GM23338 (cell line): ENCODE measurements at regions not wholly inside any gene's neighbourhood (a gene's known extent, or its start where the extent isn't known, plus 50 kb on each side); places are given as distances from the start of the nearest gene placed in this dataset.

Experiments used
- ATAC-seq: fragments of 200-7000 bp; cut with Tn5 transposase; 3 replicates; pipeline ENCODE4 v1.9.1; 2020
- DNase-seq: peaks from one replicate; pipeline ENCODE4 v3.0.0-alpha.2; 2015; ENCODE audit warnings: low spot score
- H2AFZ ChIP-seq: fragments of 200-600 bp; sonication (generic); 2 replicates; pipeline ENCODE4 v1.8.0; 2016; ENCODE audit warnings: antibody characterized with exemption, mild to moderate bottlenecking, moderate library complexity
- H3F3A ChIP-seq: fragments of 200-600 bp; sonication (generic); replicated peaks from 2 replicates; pipeline ENCODE4 v1.8.0; 2017; ENCODE audit warnings: antibody characterized with exemption, mixed run types, low read depth
- H3K27ac ChIP-seq: fragments of 200-600 bp; sonication (generic); 2 replicates; pipeline ENCODE4 v1.6.1; 2016; ENCODE audit warnings: low read depth
- H3K27me3 ChIP-seq: fragments of 200-600 bp; sonication (generic); 2 replicates; pipeline ENCODE4 v1.8.0; 2016; ENCODE audit warnings: mild to moderate bottlenecking, mixed run types, moderate library complexity; ENCODE audit not compliant: insufficient read depth
- H3K36me3 ChIP-seq: fragments of 200-600 bp; sonication (generic); 2 replicates; pipeline ENCODE4 v1.8.0; 2016; ENCODE audit warnings: mild to moderate bottlenecking; ENCODE audit not compliant: insufficient read depth
- H3K4me1 ChIP-seq: fragments of 200-600 bp; sonication (generic); 2 replicates; pipeline ENCODE4 v1.8.0; 2016; ENCODE audit warnings: mild to moderate bottlenecking, moderate library complexity; ENCODE audit not compliant: insufficient read depth
- H3K4me2 ChIP-seq: fragments of 200-600 bp; sonication (generic); 2 replicates; pipeline ENCODE4 v1.7.1; 2017; ENCODE audit warnings: mixed run types
- H3K4me3 ChIP-seq: fragments of 200-600 bp; sonication (generic); 2 replicates; pipeline ENCODE4 v1.6.1; 2016; ENCODE audit warnings: mixed run types
- H3K79me2 ChIP-seq: fragments of 200-600 bp; sonication (generic); replicated peaks from 2 replicates; pipeline ENCODE4 v1.8.0; 2017; ENCODE audit warnings: mild to moderate bottlenecking; ENCODE audit not compliant: insufficient read depth
- H3K9me2 ChIP-seq: fragments of 200-600 bp; sonication (generic); 2 replicates; pipeline ENCODE4 v1.8.0; 2017; ENCODE audit not compliant: insufficient read depth
- H4K20me1 ChIP-seq: fragments of 200-600 bp; sonication (generic); replicated peaks from 2 replicates; pipeline ENCODE4 v1.8.0; 2017; ENCODE audit warnings: mild to moderate bottlenecking; ENCODE audit not compliant: insufficient read depth
- H3K27ac Mint-ChIP-seq: 2 replicates; pipeline ENCODE4 v1.8.0; 2020; ENCODE audit warnings: inconsistent platforms, mild to moderate bottlenecking, moderate library complexity, mixed read lengths
- H3K27me3 Mint-ChIP-seq: 3 replicates; pipeline ENCODE4 v1.8.0; 2022; ENCODE audit warnings: low read depth, mild to moderate bottlenecking, moderate library complexity, mixed read lengths, inconsistent platforms; ENCODE audit not compliant: insufficient read depth, poor library complexity
- H3K36me3 Mint-ChIP-seq: 3 replicates; pipeline ENCODE4 v1.8.0; 2021; ENCODE audit warnings: low read depth, mild to moderate bottlenecking, inconsistent platforms, moderate library complexity, mixed read lengths
- H3K4me1 Mint-ChIP-seq: 3 replicates; pipeline ENCODE4 v1.8.0; 2020; ENCODE audit warnings: mild to moderate bottlenecking, inconsistent platforms, mixed read lengths
- H3K4me3 Mint-ChIP-seq: 3 replicates; pipeline ENCODE4 v1.8.0; 2021; ENCODE audit warnings: moderate library complexity, mild to moderate bottlenecking, inconsistent platforms, mixed read lengths
- H3K9me3 Mint-ChIP-seq: 3 replicates; pipeline ENCODE4 v1.8.0; 2020; ENCODE audit warnings: moderate library complexity, mild to moderate bottlenecking, inconsistent platforms, mixed read lengths
- CREB1 ChIP-seq: fragments of 250-450 bp; sonication (Bioruptor Pico); IDR thresholded peaks from 2 replicates; pipeline ENCODE4 v1.5.0; 2020; ENCODE audit warnings: low read depth, mild to moderate bottlenecking, moderate library complexity
- EZH2 ChIP-seq: fragments of 200-600 bp; sonication (generic); IDR thresholded peaks from one replicate; pipeline ENCODE4 v1.8.0; 2017; ENCODE audit warnings: antibody characterized with exemption, mild to moderate bottlenecking, low read depth; ENCODE audit not compliant: unreplicated experiment
- EZH2phosphoT487 ChIP-seq: fragments of 200-600 bp; sonication (generic); IDR thresholded peaks from one replicate; pipeline ENCODE4 v1.8.1; 2018; ENCODE audit warnings: antibody characterized with exemption; ENCODE audit not compliant: unreplicated experiment
- JUNB ChIP-seq: IDR thresholded peaks from one replicate; pipeline ENCODE4 v1.6.1; 2016; ENCODE audit warnings: antibody characterized with exemption; ENCODE audit not compliant: unreplicated experiment
- NANOG ChIP-seq: IDR thresholded peaks from 2 replicates; pipeline ENCODE4 v1.6.1; 2016; ENCODE audit warnings: antibody characterized with exemption, borderline replicate concordance
- POLR2AphosphoS5 ChIP-seq: IDR thresholded peaks from 2 replicates; pipeline ENCODE4 v1.6.1; 2016; ENCODE audit warnings: antibody characterized with exemption, low read depth
- STAT1 ChIP-seq: IDR thresholded peaks from one replicate; pipeline ENCODE4 v1.6.1; 2016; ENCODE audit warnings: antibody characterized with exemption; ENCODE audit not compliant: unreplicated experiment
- ZNF114 ChIP-seq: fragments of 250-450 bp; sonication (Bioruptor Pico); IDR thresholded peaks from 2 replicates; pipeline ENCODE4 v1.5.0; 2020; ENCODE audit warnings: mild to moderate bottlenecking, moderate library complexity
- ZNF331 ChIP-seq: fragments of 250-450 bp; sonication (Bioruptor Pico); IDR thresholded peaks from 2 replicates; pipeline ENCODE4 v1.5.0; 2020; ENCODE audit warnings: low read depth, mild to moderate bottlenecking, moderate library complexity
- TF ChIP-seq, protein P1 (sequence below), 2 experiments: fragments of 200-600 bp in 1 of 2; sonication (generic) in 1 of 2; conservative IDR thresholded peaks; 2 replicates each; pipeline versions ENCODE4 v1.5.1 to v1.6.1; 2016 to 2017; ENCODE audit warnings: antibody characterized with exemption in 2 of 2, low read depth in 2 of 2, mild to moderate bottlenecking in 2 of 2, moderate library complexity in 1 of 2
- TF ChIP-seq, protein P2 (sequence below): fragments of 250-450 bp; sonication (Bioruptor Pico); IDR thresholded peaks from 2 replicates; pipeline ENCODE4 v1.5.0; 2020; ENCODE audit warnings: mild to moderate bottlenecking, moderate library complexity
- TF ChIP-seq, protein P3 (sequence below): IDR thresholded peaks from one replicate; pipeline ENCODE4 v1.6.1; 2018; ENCODE audit warnings: antibody characterized with exemption; ENCODE audit not compliant: unreplicated experiment
- TF ChIP-seq, protein P4 (sequence below): IDR thresholded peaks from 2 replicates; pipeline ENCODE4 v1.6.1; 2016; ENCODE audit warnings: antibody characterized with exemption

DNA sequence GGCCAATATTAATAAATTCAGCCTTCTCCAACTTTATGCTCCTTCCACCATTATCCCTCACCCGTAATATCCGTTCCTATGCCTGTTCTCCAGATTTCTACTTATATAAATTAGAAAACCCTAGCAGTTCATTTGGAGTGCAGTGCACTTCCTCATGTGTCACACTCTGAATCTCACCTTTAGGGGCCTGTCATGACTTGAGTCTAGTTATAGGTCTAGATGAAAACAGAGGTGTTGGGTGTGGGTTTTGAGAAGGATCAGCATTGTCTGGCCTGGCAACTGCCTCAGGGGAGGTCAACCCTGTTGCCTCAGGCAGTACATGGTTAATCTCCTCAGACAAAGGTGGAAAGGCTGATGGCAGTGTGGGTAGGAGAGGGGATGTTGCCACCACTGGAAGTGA is 876.8 kb downstream of the FAT4 start:
- Histone ChIP-seq H3K4me1 (no peaks in the 10 kb centered on the region), H4K20me1 (no peaks in the 10 kb centered on the region), H3F3A (no peaks in the 10 kb centered on the region), H3K9me2 (peaks cover 13% of the 10 kb centered on the region), H2AFZ (no peak overlapping the region), H3K27me3 (no peaks in the 10 kb centered on the region), H3K4me2 (no peak overlapping the region), H3K36me3 (no peaks in the 10 kb centered on the region), H3K27ac (no peak overlapping the region), H3K4me3 (no peak overlapping the region), H3K79me2 (no peaks in the 10 kb centered on the region)
- no peak for ATAC-seq
- no peak for TF ChIP-seq EZH2
- no peak for TF ChIP-seq STAT1
- TF ChIP-seq EZH2phosphoT487 = no peak
- TF ChIP-seq, protein P1, sequence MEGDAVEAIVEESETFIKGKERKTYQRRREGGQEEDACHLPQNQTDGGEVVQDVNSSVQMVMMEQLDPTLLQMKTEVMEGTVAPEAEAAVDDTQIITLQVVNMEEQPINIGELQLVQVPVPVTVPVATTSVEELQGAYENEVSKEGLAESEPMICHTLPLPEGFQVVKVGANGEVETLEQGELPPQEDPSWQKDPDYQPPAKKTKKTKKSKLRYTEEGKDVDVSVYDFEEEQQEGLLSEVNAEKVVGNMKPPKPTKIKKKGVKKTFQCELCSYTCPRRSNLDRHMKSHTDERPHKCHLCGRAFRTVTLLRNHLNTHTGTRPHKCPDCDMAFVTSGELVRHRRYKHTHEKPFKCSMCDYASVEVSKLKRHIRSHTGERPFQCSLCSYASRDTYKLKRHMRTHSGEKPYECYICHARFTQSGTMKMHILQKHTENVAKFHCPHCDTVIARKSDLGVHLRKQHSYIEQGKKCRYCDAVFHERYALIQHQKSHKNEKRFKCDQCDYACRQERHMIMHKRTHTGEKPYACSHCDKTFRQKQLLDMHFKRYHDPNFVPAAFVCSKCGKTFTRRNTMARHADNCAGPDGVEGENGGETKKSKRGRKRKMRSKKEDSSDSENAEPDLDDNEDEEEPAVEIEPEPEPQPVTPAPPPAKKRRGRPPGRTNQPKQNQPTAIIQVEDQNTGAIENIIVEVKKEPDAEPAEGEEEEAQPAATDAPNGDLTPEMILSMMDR (conservative IDR thresholded peaks at IDR 0.05; ENCODE audit: low read depth in 2 of 2) = no peak
- TF ChIP-seq, protein P2, sequence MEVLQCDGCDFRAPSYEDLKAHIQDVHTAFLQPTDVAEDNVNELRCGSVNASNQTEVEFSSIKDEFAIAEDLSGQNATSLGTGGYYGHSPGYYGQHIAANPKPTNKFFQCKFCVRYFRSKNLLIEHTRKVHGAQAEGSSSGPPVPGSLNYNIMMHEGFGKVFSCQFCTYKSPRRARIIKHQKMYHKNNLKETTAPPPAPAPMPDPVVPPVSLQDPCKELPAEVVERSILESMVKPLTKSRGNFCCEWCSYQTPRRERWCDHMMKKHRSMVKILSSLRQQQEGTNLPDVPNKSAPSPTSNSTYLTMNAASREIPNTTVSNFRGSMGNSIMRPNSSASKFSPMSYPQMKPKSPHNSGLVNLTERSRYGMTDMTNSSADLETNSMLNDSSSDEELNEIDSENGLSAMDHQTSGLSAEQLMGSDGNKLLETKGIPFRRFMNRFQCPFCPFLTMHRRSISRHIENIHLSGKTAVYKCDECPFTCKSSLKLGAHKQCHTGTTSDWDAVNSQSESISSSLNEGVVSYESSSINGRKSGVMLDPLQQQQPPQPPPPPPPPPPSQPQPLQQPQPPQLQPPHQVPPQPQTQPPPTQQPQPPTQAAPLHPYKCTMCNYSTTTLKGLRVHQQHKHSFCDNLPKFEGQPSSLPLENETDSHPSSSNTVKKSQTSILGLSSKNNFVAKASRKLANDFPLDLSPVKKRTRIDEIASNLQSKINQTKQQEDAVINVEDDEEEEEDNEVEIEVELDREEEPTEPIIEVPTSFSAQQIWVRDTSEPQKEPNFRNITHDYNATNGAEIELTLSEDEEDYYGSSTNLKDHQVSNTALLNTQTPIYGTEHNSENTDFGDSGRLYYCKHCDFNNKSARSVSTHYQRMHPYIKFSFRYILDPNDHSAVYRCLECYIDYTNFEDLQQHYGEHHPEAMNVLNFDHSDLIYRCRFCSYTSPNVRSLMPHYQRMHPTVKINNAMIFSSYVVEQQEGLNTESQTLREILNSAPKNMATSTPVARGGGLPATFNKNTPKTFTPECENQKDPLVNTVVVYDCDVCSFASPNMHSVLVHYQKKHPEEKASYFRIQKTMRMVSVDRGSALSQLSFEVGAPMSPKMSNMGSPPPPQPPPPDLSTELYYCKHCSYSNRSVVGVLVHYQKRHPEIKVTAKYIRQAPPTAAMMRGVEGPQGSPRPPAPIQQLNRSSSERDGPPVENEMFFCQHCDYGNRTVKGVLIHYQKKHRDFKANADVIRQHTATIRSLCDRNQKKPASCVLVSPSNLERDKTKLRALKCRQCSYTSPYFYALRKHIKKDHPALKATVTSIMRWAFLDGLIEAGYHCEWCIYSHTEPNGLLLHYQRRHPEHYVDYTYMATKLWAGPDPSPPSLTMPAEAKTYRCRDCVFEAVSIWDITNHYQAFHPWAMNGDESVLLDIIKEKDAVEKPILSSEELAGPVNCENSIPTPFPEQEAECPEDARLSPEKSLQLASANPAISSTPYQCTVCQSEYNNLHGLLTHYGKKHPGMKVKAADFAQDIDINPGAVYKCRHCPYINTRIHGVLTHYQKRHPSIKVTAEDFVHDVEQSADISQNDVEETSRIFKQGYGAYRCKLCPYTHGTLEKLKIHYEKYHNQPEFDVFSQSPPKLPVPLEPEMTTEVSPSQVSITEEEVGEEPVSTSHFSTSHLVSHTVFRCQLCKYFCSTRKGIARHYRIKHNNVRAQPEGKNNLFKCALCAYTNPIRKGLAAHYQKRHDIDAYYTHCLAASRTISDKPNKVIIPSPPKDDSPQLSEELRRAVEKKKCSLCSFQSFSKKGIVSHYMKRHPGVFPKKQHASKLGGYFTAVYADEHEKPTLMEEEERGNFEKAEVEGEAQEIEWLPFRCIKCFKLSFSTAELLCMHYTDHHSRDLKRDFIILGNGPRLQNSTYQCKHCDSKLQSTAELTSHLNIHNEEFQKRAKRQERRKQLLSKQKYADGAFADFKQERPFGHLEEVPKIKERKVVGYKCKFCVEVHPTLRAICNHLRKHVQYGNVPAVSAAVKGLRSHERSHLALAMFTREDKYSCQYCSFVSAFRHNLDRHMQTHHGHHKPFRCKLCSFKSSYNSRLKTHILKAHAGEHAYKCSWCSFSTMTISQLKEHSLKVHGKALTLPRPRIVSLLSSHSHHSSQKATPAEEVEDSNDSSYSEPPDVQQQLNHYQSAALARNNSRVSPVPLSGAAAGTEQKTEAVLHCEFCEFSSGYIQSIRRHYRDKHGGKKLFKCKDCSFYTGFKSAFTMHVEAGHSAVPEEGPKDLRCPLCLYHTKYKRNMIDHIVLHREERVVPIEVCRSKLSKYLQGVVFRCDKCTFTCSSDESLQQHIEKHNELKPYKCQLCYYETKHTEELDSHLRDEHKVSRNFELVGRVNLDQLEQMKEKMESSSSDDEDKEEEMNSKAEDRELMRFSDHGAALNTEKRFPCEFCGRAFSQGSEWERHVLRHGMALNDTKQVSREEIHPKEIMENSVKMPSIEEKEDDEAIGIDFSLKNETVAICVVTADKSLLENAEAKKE (CRISPR knock-in tag) = no peak
- TF ChIP-seq, protein P3, sequence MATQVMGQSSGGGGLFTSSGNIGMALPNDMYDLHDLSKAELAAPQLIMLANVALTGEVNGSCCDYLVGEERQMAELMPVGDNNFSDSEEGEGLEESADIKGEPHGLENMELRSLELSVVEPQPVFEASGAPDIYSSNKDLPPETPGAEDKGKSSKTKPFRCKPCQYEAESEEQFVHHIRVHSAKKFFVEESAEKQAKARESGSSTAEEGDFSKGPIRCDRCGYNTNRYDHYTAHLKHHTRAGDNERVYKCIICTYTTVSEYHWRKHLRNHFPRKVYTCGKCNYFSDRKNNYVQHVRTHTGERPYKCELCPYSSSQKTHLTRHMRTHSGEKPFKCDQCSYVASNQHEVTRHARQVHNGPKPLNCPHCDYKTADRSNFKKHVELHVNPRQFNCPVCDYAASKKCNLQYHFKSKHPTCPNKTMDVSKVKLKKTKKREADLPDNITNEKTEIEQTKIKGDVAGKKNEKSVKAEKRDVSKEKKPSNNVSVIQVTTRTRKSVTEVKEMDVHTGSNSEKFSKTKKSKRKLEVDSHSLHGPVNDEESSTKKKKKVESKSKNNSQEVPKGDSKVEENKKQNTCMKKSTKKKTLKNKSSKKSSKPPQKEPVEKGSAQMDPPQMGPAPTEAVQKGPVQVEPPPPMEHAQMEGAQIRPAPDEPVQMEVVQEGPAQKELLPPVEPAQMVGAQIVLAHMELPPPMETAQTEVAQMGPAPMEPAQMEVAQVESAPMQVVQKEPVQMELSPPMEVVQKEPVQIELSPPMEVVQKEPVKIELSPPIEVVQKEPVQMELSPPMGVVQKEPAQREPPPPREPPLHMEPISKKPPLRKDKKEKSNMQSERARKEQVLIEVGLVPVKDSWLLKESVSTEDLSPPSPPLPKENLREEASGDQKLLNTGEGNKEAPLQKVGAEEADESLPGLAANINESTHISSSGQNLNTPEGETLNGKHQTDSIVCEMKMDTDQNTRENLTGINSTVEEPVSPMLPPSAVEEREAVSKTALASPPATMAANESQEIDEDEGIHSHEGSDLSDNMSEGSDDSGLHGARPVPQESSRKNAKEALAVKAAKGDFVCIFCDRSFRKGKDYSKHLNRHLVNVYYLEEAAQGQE = no peak
- no peak for TF ChIP-seq POLR2AphosphoS5
- no peak for TF ChIP-seq CREB1 (CRISPR knock-in tag)
- TF ChIP-seq ZNF331 = no peak
- no peak for TF ChIP-seq NANOG
- TF ChIP-seq JUNB = no peak
- TF ChIP-seq ZNF114 (CRISPR knock-in tag) = no peak
- TF ChIP-seq, protein P4, sequence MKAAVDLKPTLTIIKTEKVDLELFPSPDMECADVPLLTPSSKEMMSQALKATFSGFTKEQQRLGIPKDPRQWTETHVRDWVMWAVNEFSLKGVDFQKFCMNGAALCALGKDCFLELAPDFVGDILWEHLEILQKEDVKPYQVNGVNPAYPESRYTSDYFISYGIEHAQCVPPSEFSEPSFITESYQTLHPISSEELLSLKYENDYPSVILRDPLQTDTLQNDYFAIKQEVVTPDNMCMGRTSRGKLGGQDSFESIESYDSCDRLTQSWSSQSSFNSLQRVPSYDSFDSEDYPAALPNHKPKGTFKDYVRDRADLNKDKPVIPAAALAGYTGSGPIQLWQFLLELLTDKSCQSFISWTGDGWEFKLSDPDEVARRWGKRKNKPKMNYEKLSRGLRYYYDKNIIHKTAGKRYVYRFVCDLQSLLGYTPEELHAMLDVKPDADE = no peak
- Mint-ChIP-seq H3K27ac (no peak overlapping the region), H3K4me3 (no peak overlapping the region), H3K4me1 (peaks cover 4% of the 10 kb centered on the region; the same call in 2 of the 3 replicates), H3K27me3 (no peaks in the 10 kb centered on the region), H3K9me3 (no peaks in the 10 kb centered on the region), H3K36me3 (no peaks in the 10 kb centered on the region; the same call in 2 of the 3 replicates)
- no peak for DNase-seq
